ENCODE measurements at regions not wholly inside any gene's neighbourhood (a gene's known extent, or its start where the extent isn't known, plus 50 kb on each side); places are given as distances from the start of the nearest gene placed in this dataset.

GRCh38 chr20:60804918-60805630 is 447.0 kb upstream of the CDH4 start (continued):
- TF ChIP-seq, protein P1, sequence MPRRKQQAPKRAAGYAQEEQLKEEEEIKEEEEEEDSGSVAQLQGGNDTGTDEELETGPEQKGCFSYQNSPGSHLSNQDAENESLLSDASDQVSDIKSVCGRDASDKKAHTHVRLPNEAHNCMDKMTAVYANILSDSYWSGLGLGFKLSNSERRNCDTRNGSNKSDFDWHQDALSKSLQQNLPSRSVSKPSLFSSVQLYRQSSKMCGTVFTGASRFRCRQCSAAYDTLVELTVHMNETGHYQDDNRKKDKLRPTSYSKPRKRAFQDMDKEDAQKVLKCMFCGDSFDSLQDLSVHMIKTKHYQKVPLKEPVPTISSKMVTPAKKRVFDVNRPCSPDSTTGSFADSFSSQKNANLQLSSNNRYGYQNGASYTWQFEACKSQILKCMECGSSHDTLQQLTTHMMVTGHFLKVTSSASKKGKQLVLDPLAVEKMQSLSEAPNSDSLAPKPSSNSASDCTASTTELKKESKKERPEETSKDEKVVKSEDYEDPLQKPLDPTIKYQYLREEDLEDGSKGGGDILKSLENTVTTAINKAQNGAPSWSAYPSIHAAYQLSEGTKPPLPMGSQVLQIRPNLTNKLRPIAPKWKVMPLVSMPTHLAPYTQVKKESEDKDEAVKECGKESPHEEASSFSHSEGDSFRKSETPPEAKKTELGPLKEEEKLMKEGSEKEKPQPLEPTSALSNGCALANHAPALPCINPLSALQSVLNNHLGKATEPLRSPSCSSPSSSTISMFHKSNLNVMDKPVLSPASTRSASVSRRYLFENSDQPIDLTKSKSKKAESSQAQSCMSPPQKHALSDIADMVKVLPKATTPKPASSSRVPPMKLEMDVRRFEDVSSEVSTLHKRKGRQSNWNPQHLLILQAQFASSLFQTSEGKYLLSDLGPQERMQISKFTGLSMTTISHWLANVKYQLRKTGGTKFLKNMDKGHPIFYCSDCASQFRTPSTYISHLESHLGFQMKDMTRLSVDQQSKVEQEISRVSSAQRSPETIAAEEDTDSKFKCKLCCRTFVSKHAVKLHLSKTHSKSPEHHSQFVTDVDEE (CRISPR knock-in tag; IDR thresholded peaks at IDR 0.05) = no peak
- no peak for TF ChIP-seq TCF4 (CRISPR knock-in tag; IDR thresholded peaks at IDR 0.05; ENCODE audit: borderline replicate concordance)
- no peak for TF ChIP-seq POU6F1 (CRISPR knock-in tag; IDR thresholded peaks at IDR 0.05; ENCODE audit: borderline replicate concordance, low read depth)

DNA sequence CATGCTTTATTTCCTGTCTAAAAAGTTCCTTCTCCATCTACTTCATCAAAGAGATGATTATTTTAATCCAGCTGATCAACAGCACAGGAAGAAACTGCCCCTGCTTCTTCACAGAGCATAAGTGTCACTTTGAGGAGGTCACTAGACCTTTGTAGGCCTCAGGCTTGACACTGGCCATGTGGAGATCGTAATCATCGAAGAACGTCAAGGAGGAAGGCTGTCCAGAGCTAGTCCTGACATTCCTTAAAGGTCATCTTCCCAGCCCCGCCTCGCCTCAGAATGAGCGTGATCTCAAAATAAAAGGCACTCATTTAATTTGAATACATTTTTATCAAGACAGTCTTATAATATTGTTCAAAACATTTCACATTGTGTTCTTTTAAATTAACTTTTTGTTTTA is 445.7 kb upstream of the CDH4 start:
- no peak for TF ChIP-seq PPARA (CRISPR knock-in tag; IDR thresholded peaks at IDR 0.05; ENCODE audit: borderline replicate concordance)
- TF ChIP-seq OSR1 (CRISPR knock-in tag; IDR thresholded peaks at IDR 0.05) = no peak
- TF ChIP-seq SNAI2 (CRISPR knock-in tag; IDR thresholded peaks at IDR 0.05) = no peak
- no peak for ATAC-seq

GRCh38 chr20:60806824-60807223 is 445.2 kb upstream of the CDH4 start:
- TF ChIP-seq BACH2 (CRISPR knock-in tag; IDR thresholded peaks at IDR 0.05; ENCODE audit: borderline replicate concordance) (no peak), GLIS3 (CRISPR knock-in tag; IDR thresholded peaks at IDR 0.05) (no peak), ZNF565 (CRISPR knock-in tag; conservative IDR thresholded peaks at IDR 0.05; ENCODE audit: low read depth) (no peak), ZFP3 (CRISPR knock-in tag; IDR thresholded peaks at IDR 0.05) (no peak), ZNF70 (CRISPR knock-in tag; IDR thresholded peaks at IDR 0.05) (no peak), PPARA (CRISPR knock-in tag; IDR thresholded peaks at IDR 0.05; ENCODE audit: borderline replicate concordance) (no peak), OSR1 (CRISPR knock-in tag; IDR thresholded peaks at IDR 0.05) (no peak)
- no peak for ATAC-seq

- ATAC-seq = no peak
- TF ChIP-seq POU6F1 (CRISPR knock-in tag; IDR thresholded peaks at IDR 0.05; ENCODE audit: borderline replicate concordance, low read depth) (no peak), ZNF565 (CRISPR knock-in tag; conservative IDR thresholded peaks at IDR 0.05; ENCODE audit: low read depth) (no peak), ZC3H10 (CRISPR knock-in tag; IDR thresholded peaks at IDR 0.05) (no peak), ZFP3 (CRISPR knock-in tag; IDR thresholded peaks at IDR 0.05) (no peak), CSRNP3 (CRISPR knock-in tag; IDR thresholded peaks at IDR 0.05) (no peak), CSDC2 (CRISPR knock-in tag; IDR thresholded peaks at IDR 0.05) (no peak), ZNF8 (CRISPR knock-in tag; IDR thresholded peaks at IDR 0.05) (no peak), ZNF70 (CRISPR knock-in tag; IDR thresholded peaks at IDR 0.05) (no peak), ZFP30 (CRISPR knock-in tag; IDR thresholded peaks at IDR 0.05) (no peak), BACH2 (CRISPR knock-in tag; IDR thresholded peaks at IDR 0.05; ENCODE audit: borderline replicate concordance) (no peak), ARNTL (CRISPR knock-in tag; IDR thresholded peaks at IDR 0.05; ENCODE audit: borderline replicate concordance, low read depth) (no peak)
- TF ChIP-seq, protein P2, sequence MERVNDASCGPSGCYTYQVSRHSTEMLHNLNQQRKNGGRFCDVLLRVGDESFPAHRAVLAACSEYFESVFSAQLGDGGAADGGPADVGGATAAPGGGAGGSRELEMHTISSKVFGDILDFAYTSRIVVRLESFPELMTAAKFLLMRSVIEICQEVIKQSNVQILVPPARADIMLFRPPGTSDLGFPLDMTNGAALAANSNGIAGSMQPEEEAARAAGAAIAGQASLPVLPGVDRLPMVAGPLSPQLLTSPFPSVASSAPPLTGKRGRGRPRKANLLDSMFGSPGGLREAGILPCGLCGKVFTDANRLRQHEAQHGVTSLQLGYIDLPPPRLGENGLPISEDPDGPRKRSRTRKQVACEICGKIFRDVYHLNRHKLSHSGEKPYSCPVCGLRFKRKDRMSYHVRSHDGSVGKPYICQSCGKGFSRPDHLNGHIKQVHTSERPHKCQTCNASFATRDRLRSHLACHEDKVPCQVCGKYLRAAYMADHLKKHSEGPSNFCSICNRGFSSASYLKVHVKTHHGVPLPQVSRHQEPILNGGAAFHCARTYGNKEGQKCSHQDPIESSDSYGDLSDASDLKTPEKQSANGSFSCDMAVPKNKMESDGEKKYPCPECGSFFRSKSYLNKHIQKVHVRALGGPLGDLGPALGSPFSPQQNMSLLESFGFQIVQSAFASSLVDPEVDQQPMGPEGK (CRISPR knock-in tag; IDR thresholded peaks at IDR 0.05; ENCODE audit: borderline replicate concordance) = no peak
These were observed 443.9 kb upstream of the CDH4 start for GRCh38 chr20:60808003-60808672.
